GM23338 (cell line): ENCODE measurements at regions not wholly inside any gene's neighbourhood (a gene's known extent, or its start where the extent isn't known, plus 50 kb on each side); places are given as distances from the start of the nearest gene placed in this dataset.

Source experiments
- ATAC-seq: fragments of 200-7000 bp; cut with Tn5 transposase; 3 replicates; pipeline ENCODE4 v1.9.1; 2020
- DNase-seq: peaks from one replicate; pipeline ENCODE4 v3.0.0-alpha.2; 2015; ENCODE audit warnings: low spot score
- H2AFZ ChIP-seq: fragments of 200-600 bp; sonication (generic); 2 replicates; pipeline ENCODE4 v1.8.0; 2016; ENCODE audit warnings: antibody characterized with exemption, mild to moderate bottlenecking, moderate library complexity
- H3F3A ChIP-seq: fragments of 200-600 bp; sonication (generic); replicated peaks from 2 replicates; pipeline ENCODE4 v1.8.0; 2017; ENCODE audit warnings: antibody characterized with exemption, mixed run types, low read depth
- H3K27ac ChIP-seq: fragments of 200-600 bp; sonication (generic); 2 replicates; pipeline ENCODE4 v1.6.1; 2016; ENCODE audit warnings: low read depth
- H3K27me3 ChIP-seq: fragments of 200-600 bp; sonication (generic); 2 replicates; pipeline ENCODE4 v1.8.0; 2016; ENCODE audit warnings: mild to moderate bottlenecking, mixed run types, moderate library complexity; ENCODE audit not compliant: insufficient read depth
- H3K36me3 ChIP-seq: fragments of 200-600 bp; sonication (generic); 2 replicates; pipeline ENCODE4 v1.8.0; 2016; ENCODE audit warnings: mild to moderate bottlenecking; ENCODE audit not compliant: insufficient read depth
- H3K4me1 ChIP-seq: fragments of 200-600 bp; sonication (generic); 2 replicates; pipeline ENCODE4 v1.8.0; 2016; ENCODE audit warnings: mild to moderate bottlenecking, moderate library complexity; ENCODE audit not compliant: insufficient read depth
- H3K4me2 ChIP-seq: fragments of 200-600 bp; sonication (generic); 2 replicates; pipeline ENCODE4 v1.7.1; 2017; ENCODE audit warnings: mixed run types
- H3K4me3 ChIP-seq: fragments of 200-600 bp; sonication (generic); 2 replicates; pipeline ENCODE4 v1.6.1; 2016; ENCODE audit warnings: mixed run types
- H3K79me2 ChIP-seq: fragments of 200-600 bp; sonication (generic); replicated peaks from 2 replicates; pipeline ENCODE4 v1.8.0; 2017; ENCODE audit warnings: mild to moderate bottlenecking; ENCODE audit not compliant: insufficient read depth
- H3K9me2 ChIP-seq: fragments of 200-600 bp; sonication (generic); 2 replicates; pipeline ENCODE4 v1.8.0; 2017; ENCODE audit not compliant: insufficient read depth
- H4K20me1 ChIP-seq: fragments of 200-600 bp; sonication (generic); replicated peaks from 2 replicates; pipeline ENCODE4 v1.8.0; 2017; ENCODE audit warnings: mild to moderate bottlenecking; ENCODE audit not compliant: insufficient read depth
- H3K27ac Mint-ChIP-seq: 2 replicates; pipeline ENCODE4 v1.8.0; 2020; ENCODE audit warnings: inconsistent platforms, mild to moderate bottlenecking, moderate library complexity, mixed read lengths
- H3K27me3 Mint-ChIP-seq: 3 replicates; pipeline ENCODE4 v1.8.0; 2022; ENCODE audit warnings: low read depth, mild to moderate bottlenecking, moderate library complexity, mixed read lengths, inconsistent platforms; ENCODE audit not compliant: insufficient read depth, poor library complexity
- H3K36me3 Mint-ChIP-seq: 3 replicates; pipeline ENCODE4 v1.8.0; 2021; ENCODE audit warnings: low read depth, mild to moderate bottlenecking, inconsistent platforms, moderate library complexity, mixed read lengths
- H3K4me1 Mint-ChIP-seq: 3 replicates; pipeline ENCODE4 v1.8.0; 2020; ENCODE audit warnings: mild to moderate bottlenecking, inconsistent platforms, mixed read lengths
- H3K4me3 Mint-ChIP-seq: 3 replicates; pipeline ENCODE4 v1.8.0; 2021; ENCODE audit warnings: moderate library complexity, mild to moderate bottlenecking, inconsistent platforms, mixed read lengths
- H3K9me3 Mint-ChIP-seq: 3 replicates; pipeline ENCODE4 v1.8.0; 2020; ENCODE audit warnings: moderate library complexity, mild to moderate bottlenecking, inconsistent platforms, mixed read lengths
- CREB1 ChIP-seq: fragments of 250-450 bp; sonication (Bioruptor Pico); IDR thresholded peaks from 2 replicates; pipeline ENCODE4 v1.5.0; 2020; ENCODE audit warnings: low read depth, mild to moderate bottlenecking, moderate library complexity
- CTCF ChIP-seq, 2 experiments: fragments of 200-600 bp in 1 of 2; sonication (generic) in 1 of 2; conservative IDR thresholded peaks; 2 replicates each; pipeline versions ENCODE4 v1.5.1 to v1.6.1; 2016 to 2017; ENCODE audit warnings: antibody characterized with exemption in 2 of 2, low read depth in 2 of 2, mild to moderate bottlenecking in 2 of 2, moderate library complexity in 1 of 2
- EZH2 ChIP-seq: fragments of 200-600 bp; sonication (generic); IDR thresholded peaks from one replicate; pipeline ENCODE4 v1.8.0; 2017; ENCODE audit warnings: antibody characterized with exemption, mild to moderate bottlenecking, low read depth; ENCODE audit not compliant: unreplicated experiment
- EZH2phosphoT487 ChIP-seq: fragments of 200-600 bp; sonication (generic); IDR thresholded peaks from one replicate; pipeline ENCODE4 v1.8.1; 2018; ENCODE audit warnings: antibody characterized with exemption; ENCODE audit not compliant: unreplicated experiment
- STAT1 ChIP-seq: IDR thresholded peaks from one replicate; pipeline ENCODE4 v1.6.1; 2016; ENCODE audit warnings: antibody characterized with exemption; ENCODE audit not compliant: unreplicated experiment
- ZNF331 ChIP-seq: fragments of 250-450 bp; sonication (Bioruptor Pico); IDR thresholded peaks from 2 replicates; pipeline ENCODE4 v1.5.0; 2020; ENCODE audit warnings: low read depth, mild to moderate bottlenecking, moderate library complexity
- TF ChIP-seq, protein P1 (sequence below): fragments of 250-450 bp; sonication (Bioruptor Pico); IDR thresholded peaks from 2 replicates; pipeline ENCODE4 v1.5.0; 2020; ENCODE audit warnings: mild to moderate bottlenecking, moderate library complexity

DNA sequence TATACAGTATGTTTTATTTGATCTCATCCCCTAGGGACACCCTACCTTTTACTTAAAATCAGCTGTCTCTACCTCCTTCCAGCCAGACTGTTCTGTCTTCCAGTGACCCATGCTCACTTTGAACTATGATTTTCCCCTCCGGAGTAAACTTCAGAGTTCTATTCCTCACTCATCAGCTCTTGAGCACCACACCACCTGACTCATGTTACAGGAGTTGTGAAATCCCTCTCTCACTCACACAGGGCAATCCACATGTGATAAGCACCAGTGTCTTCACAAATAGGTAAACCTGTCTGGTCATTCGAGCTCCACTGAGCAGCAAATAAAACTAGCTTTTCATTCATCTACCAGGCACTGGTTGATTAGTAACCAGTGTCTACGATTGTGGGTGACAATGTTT lies 177.3 kb upstream of the BMP4 start (continued):
- TF ChIP-seq, protein P1, sequence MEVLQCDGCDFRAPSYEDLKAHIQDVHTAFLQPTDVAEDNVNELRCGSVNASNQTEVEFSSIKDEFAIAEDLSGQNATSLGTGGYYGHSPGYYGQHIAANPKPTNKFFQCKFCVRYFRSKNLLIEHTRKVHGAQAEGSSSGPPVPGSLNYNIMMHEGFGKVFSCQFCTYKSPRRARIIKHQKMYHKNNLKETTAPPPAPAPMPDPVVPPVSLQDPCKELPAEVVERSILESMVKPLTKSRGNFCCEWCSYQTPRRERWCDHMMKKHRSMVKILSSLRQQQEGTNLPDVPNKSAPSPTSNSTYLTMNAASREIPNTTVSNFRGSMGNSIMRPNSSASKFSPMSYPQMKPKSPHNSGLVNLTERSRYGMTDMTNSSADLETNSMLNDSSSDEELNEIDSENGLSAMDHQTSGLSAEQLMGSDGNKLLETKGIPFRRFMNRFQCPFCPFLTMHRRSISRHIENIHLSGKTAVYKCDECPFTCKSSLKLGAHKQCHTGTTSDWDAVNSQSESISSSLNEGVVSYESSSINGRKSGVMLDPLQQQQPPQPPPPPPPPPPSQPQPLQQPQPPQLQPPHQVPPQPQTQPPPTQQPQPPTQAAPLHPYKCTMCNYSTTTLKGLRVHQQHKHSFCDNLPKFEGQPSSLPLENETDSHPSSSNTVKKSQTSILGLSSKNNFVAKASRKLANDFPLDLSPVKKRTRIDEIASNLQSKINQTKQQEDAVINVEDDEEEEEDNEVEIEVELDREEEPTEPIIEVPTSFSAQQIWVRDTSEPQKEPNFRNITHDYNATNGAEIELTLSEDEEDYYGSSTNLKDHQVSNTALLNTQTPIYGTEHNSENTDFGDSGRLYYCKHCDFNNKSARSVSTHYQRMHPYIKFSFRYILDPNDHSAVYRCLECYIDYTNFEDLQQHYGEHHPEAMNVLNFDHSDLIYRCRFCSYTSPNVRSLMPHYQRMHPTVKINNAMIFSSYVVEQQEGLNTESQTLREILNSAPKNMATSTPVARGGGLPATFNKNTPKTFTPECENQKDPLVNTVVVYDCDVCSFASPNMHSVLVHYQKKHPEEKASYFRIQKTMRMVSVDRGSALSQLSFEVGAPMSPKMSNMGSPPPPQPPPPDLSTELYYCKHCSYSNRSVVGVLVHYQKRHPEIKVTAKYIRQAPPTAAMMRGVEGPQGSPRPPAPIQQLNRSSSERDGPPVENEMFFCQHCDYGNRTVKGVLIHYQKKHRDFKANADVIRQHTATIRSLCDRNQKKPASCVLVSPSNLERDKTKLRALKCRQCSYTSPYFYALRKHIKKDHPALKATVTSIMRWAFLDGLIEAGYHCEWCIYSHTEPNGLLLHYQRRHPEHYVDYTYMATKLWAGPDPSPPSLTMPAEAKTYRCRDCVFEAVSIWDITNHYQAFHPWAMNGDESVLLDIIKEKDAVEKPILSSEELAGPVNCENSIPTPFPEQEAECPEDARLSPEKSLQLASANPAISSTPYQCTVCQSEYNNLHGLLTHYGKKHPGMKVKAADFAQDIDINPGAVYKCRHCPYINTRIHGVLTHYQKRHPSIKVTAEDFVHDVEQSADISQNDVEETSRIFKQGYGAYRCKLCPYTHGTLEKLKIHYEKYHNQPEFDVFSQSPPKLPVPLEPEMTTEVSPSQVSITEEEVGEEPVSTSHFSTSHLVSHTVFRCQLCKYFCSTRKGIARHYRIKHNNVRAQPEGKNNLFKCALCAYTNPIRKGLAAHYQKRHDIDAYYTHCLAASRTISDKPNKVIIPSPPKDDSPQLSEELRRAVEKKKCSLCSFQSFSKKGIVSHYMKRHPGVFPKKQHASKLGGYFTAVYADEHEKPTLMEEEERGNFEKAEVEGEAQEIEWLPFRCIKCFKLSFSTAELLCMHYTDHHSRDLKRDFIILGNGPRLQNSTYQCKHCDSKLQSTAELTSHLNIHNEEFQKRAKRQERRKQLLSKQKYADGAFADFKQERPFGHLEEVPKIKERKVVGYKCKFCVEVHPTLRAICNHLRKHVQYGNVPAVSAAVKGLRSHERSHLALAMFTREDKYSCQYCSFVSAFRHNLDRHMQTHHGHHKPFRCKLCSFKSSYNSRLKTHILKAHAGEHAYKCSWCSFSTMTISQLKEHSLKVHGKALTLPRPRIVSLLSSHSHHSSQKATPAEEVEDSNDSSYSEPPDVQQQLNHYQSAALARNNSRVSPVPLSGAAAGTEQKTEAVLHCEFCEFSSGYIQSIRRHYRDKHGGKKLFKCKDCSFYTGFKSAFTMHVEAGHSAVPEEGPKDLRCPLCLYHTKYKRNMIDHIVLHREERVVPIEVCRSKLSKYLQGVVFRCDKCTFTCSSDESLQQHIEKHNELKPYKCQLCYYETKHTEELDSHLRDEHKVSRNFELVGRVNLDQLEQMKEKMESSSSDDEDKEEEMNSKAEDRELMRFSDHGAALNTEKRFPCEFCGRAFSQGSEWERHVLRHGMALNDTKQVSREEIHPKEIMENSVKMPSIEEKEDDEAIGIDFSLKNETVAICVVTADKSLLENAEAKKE (CRISPR knock-in tag): no peak
- TF ChIP-seq STAT1: no peak

DNA sequence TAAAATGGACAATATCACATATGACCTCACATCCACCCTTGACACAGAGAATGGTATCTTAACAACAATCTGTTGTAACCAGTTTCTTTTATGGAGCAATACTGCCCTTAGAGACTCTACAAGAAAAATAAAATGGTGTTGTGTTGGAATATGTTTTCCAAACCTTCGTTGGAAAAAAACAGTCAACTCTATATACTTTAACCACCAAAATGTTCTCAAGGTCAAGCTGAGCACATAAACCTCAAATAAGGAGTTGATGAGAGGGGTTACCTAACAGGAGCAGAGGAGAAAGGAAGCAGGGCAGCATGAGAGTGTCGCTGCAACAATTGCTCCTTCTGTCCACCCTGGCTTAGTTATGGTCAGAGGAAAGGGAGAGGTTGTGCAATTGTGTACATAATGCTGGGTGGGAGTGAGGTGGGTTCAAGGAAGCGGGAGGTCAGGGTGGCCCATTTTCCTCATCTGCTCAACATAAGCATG lies 179.2 kb upstream of the BMP4 start:
- H3K27ac ChIP-seq: no peak overlapping the region
- Mint-ChIP-seq H3K4me1 (peaks cover 5% of the 10 kb centered on the region; the same call in 2 of the 3 replicates), H3K9me3 (no peaks in the 10 kb centered on the region), H3K27me3 (no peaks in the 10 kb centered on the region), H3K4me3 (no peak overlapping the region), H3K36me3 (no peaks in the 10 kb centered on the region), H3K27ac (no peak overlapping the region)
- H3K79me2 ChIP-seq: no peaks in the 10 kb centered on the region
- ATAC-seq (no peak), DNase-seq (no peak)
- peaks cover 16% of the 10 kb centered on the region; the same call in 1 of the 2 replicates for H3K9me2 ChIP-seq
- H3F3A ChIP-seq: no peaks in the 10 kb centered on the region
- no peak overlapping the region for H3K4me2 ChIP-seq
- H4K20me1 ChIP-seq: no peaks in the 10 kb centered on the region; the same call in 1 of the 2 replicates
- no peaks in the 10 kb centered on the region for H3K27me3 ChIP-seq
- no peak overlapping the region for H2AFZ ChIP-seq
- H3K4me3 ChIP-seq: no peak overlapping the region
- H3K4me1 ChIP-seq: peaks cover 5% of the 10 kb centered on the region; the same call in 1 of the 2 replicates
- H3K36me3 ChIP-seq: no peaks in the 10 kb centered on the region
- no peak for TF ChIP-seq CTCF (conservative IDR thresholded peaks at IDR 0.05; ENCODE audit: low read depth in 2 of 2)
- no peak for TF ChIP-seq ZNF331 (CRISPR knock-in tag)
- TF ChIP-seq EZH2: no peak
- TF ChIP-seq EZH2phosphoT487: no peak
- TF ChIP-seq STAT1: no peak
- TF ChIP-seq, protein P1 (CRISPR knock-in tag): no peak
- TF ChIP-seq CREB1 (CRISPR knock-in tag): no peak
